ENCODE measurements at regions not wholly inside any gene's neighbourhood (a gene's known extent, or its start where the extent isn't known, plus 50 kb on each side); places are given as distances from the start of the nearest gene placed in this dataset.

GRCh38 chr13:39938596-39938995 is 283.1 kb downstream of the COG6 start:
- DNase-seq (ENCODE audit: low read depth in 2 of 2): no peak

GRCh38 chr13:39941236-39941635 is 285.8 kb downstream of the COG6 start:
- no peak for DNase-seq (ENCODE audit: low read depth in 2 of 2)

DNA sequence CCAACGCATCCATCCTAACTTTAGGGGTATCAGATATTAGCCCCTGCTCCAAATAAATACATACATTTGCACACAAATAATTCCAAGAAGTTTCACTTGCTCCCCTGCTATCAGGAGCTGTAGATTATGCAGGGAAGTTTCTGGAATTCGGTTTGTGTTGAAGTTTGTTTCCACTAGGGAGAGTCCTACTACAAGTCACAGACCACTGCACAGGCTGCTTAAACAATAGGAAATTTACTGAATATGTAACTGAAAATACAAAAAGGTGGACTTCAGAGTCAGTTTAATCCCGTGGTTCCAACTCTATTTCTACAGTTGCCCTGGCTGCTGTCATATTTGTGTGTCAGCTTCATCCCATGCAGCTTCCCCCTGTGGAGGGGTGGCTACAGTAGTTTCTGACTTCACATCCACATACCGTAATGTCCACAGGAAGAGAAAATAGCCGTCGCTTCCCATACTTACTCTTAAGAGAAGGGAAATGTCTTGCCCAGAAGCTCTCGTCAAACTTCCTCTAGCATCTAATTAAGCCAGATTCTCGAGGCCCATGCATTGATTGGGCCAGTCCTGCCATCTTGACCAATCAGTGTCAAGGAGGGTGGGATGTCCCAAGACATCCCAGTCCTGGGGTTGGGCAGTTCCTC is 286.6 kb downstream of the COG6 start:
- no peak for DNase-seq (ENCODE audit: low read depth in 2 of 2)

- DNase-seq (ENCODE audit: low read depth in 2 of 2): peak; percentile 43 to 45
Observed at GRCh38 chr13:39942552-39943273, 287.3 kb downstream of the COG6 start.

- DNase-seq (ENCODE audit: low read depth in 2 of 2): no peak
Observed at GRCh38 chr13:39943711-39944110, 288.2 kb downstream of the COG6 start.

DNA sequence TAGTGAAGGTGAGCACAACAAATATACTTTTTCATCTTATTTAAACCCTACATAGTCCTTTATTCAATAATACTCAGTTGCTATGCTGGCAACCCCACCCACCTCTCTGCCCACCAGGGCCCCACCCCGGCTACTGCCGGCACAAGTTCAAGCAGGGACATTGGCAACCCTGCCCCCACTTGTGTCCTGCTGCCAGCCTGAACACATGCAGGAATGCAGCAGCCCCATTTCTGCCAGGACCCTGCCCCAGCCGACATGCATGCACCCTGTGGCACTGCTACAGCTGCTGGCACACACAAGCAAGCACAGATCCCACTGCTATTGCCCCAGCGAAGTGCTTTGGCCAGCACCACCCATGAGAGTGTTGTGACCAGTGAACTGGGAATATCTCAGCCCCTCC is 289.8 kb downstream of the COG6 start:
- no peak for DNase-seq (ENCODE audit: low read depth in 2 of 2)

DNA sequence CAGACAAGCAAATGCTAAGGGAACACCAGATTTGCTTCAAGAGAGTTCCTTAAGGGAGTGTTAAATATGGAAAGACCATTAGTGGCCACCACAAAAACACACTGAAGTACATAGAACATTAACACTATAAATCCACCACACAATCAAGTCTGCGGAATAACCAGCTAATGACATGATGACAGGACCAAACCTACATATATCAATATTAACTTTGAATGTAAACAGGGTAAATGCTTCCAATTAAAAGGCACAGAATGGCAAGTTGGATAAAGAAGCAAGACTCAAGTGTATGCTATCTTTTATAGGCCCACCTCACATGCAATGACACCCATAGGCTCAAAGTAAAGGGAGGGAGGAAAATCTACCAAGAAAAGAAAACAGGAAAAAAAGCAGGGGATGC is 291.3 kb downstream of the COG6 start:
- no peak for DNase-seq (ENCODE audit: low read depth in 2 of 2)

DNA sequence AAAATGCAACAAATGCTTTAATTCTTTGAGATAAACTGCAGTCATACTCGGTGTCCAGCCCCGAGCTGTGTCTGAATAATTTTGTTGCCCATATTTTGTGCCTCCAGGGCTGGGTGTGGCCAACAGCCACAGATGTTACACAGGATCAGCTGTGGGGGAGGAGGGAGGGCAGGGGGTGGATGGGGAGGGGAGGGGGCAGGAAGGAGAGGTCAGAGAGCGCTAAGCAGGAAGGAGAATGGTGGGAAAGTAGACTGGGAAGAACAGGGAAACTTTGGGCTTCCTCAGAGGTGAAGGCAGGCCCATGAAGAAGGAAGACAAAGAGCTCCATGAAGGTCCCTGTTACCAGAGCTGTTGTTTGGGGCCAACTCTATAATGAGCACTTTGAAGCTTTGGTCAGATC is 295.8 kb downstream of the COG6 start:
- no peak for DNase-seq (ENCODE audit: low read depth in 2 of 2)

DNA sequence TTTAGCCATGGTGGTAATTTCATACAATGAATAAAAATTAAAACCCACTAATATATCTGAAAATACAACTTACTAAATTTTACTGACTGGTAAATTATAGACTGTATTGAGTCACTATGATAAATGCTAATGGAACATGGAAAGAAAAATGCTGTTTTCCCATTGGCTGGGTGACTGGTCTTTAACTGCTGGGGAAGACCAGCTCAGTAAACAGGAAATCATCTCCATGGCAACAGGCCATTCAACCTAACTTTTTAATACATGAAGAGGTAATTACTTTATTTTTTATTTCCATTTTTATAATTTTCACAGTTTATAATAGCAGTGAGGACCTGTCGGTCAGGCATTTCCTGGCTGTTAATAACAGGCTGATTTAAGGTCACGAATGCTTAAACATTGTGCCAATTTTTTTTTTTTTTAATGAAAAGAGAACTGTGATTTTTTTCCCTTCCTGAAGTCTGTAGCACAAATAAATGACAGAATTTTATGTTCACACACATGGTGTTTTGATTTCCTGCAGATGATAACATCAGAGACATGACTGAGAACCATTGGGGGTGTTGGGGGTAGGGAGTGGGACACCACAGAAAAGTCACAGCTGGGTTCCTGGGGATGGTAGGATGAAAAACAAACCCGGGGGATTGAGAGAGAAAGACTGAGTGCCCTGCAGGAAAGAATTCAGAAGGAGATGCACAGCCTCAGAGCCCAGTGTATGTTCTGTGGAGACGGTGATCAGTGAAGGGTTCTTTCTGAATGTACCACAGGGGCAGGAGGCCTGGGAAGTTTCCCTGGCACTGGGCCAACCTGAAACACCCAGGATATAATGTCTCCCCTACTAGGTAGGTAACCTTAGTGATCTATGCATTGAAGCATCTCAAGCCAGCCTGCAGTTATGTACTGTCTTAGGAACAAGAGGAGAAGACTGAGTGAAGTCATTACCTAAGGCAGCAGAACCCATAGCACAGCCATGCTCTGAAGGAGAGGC is 297.1 kb downstream of the COG6 start:
- DNase-seq (ENCODE audit: low read depth in 2 of 2): no peak

- DNase-seq (ENCODE audit: low read depth in 2 of 2): no peak
Observed at GRCh38 chr13:39954476-39954875, 299.0 kb downstream of the COG6 start.

GRCh38 chr13:39955560-39955959 is 300.1 kb downstream of the COG6 start:
- DNase-seq (ENCODE audit: low read depth in 2 of 2): no peak

DNA sequence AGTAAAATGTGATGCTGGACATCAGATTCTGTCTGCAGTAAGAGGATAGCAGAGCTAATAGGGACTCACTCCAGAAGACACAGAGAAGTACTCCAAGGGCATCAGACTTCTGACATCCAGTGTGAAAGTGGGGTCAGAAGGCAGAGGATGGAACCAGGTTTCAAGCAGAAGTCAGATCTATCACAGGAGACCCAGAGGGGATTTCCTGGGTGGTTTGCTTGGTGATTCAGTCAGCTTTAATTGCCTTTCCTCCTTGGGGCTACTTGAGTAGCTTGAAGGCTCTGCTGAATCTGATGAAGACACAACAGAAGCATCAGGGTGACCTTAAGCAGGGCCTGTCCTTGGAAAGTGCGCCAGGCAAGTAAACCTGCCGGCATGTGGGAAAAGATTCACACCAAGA is 300.6 kb downstream of the COG6 start:
- peak in 1 of 2 donors; percentile 18 for DNase-seq (ENCODE audit: low read depth in 2 of 2)

GRCh38 chr13:39957868-39958677 is 302.6 kb downstream of the COG6 start:
- no peak for DNase-seq (ENCODE audit: low read depth in 2 of 2)

- DNase-seq (ENCODE audit: low read depth in 2 of 2): no peak
Observed at GRCh38 chr13:39959497-39960144, 304.2 kb downstream of the COG6 start.

GRCh38 chr13:39960191-39960590 is 304.7 kb downstream of the COG6 start:
- no peak for DNase-seq (ENCODE audit: low read depth in 2 of 2)

DNA sequence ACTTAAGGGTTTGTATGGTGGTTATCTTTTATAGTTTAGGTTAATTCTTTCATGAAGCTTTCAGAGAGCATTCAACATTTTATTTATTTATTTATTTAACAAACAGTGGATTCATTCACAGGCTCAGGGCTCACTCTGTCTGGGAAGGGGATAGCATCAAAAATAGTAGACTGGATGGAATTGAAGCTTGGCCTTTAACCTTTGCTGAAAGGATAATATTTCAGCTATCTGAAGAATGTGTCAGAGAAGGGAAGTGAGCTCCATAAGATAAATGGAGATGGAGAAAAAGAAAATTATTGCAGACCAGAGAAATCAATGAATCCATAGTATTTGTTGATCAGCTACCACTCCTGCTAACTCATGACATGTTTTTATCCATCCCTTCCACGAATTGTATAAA is 305.6 kb downstream of the COG6 start:
- no peak for DNase-seq (ENCODE audit: low read depth in 2 of 2)

DNA sequence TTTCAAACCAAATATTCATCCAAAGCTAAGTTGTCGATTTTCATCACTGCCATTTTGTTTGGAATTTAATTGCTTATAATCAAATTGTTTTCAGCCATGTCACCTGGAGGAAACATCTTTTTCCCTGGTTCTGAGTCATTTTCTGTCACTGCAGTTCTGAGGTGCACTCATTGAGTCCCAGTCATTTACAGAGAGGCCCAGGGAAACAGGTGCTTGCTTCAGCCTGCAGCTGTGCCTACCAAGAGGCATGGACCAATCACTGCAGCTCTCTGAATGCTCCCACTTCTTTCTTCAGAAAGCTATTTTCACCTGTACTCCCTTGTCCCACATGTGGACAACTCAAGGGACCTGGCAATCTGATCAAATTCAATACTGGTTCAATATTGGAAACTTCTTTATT is 308.1 kb downstream of the COG6 start:
- no peak for DNase-seq (ENCODE audit: low read depth in 2 of 2)

GRCh38 chr13:39965309-39965708 is 309.8 kb downstream of the COG6 start:
- no peak for DNase-seq (ENCODE audit: low read depth in 2 of 2)

DNA sequence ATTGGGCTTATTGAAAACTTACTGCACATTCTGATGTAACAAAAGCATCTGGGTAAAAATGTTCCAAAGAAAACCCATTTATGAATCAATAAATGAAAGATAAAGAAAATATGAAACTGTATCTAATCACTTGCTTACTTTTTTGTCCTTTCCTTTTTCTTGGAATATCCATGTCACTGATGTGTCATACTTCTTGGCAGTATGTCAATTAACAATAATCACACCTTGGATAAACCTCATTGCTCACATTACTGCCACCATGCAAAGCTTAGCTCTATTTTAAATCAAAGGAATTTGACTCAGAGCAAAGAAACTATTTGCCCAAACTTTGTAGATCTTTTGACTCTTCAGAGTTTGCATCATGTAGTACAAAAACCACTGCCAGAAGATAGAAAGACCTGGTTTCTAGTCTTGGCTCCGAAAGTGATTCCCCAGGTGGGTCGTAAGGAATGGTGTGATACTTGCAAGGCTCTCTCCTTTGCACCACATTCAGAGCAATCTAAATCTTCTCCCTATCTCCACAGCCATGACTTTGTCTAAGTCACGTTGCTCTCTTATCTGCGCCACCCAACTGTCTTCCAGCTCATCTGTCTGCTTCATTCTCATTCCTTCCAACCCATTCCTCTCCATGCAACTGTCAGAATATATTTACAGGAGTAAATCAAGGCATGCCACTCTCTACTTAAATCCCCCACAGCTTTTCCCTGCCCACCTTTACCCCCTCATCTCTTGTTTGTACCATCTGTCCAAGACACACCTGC is 311.9 kb downstream of the COG6 start:
- DNase-seq (ENCODE audit: low read depth in 2 of 2): no peak

All from stimulated activated CD8-positive, alpha-beta memory T cell treated with anti-CD3 and anti-CD28 coated beads, Interleukin-2, amount 100 ng/mL, for 48 hours (primary cell).